Activated T-helper 17 cell treated with anti-CD3 and anti-CD28 coated beads, Interleukin-2, amount 50 U/mL, for 72 hours (primary cell): ENCODE measurements at regions not wholly inside any gene's neighbourhood (a gene's known extent, or its start where the extent isn't known, plus 50 kb on each side); places are given as distances from the start of the nearest gene placed in this dataset.

Experiments used
- ATAC-seq: fragments of 150-1000 bp; cut with Tn5 transposase; replicated peaks from 2 replicates; pipeline ENCODE4 v1.10.0; 2021; ENCODE audit warnings: mild to moderate bottlenecking, moderate library complexity
- H3K27ac Mint-ChIP-seq: one replicate; pipeline ENCODE4 v1.8.0; 2022; ENCODE audit warnings: mixed read lengths
- H3K27me3 Mint-ChIP-seq: one replicate; pipeline ENCODE4 v1.8.0; 2022; ENCODE audit warnings: mixed read lengths
- H3K36me3 Mint-ChIP-seq: one replicate; pipeline ENCODE4 v1.8.0; 2022; ENCODE audit warnings: low read depth, mild to moderate bottlenecking, mixed read lengths
- H3K4me1 Mint-ChIP-seq: one replicate; pipeline ENCODE4 v1.8.0; 2022; ENCODE audit warnings: mixed read lengths
- H3K4me3 Mint-ChIP-seq: one replicate; pipeline ENCODE4 v1.8.0; 2022; ENCODE audit warnings: mild to moderate bottlenecking, mixed read lengths
- H3K9me3 Mint-ChIP-seq: one replicate; pipeline ENCODE4 v1.8.0; 2022; ENCODE audit warnings: mixed read lengths

GRCh38 chr12:4037747-4038312 is 164.6 kb upstream of the PARP11 start:
- Mint-ChIP-seq H3K27me3 (no peaks in the 10 kb centered on the region), H3K27ac (no peak overlapping the region), H3K36me3 (no peaks in the 10 kb centered on the region), H3K4me1 (no peaks in the 10 kb centered on the region), H3K4me3 (no peak overlapping the region), H3K9me3 (no peaks in the 10 kb centered on the region)
- no peak for ATAC-seq

GRCh38 chr12:4036671-4037271 is 163.6 kb upstream of the PARP11 start:
- H3K36me3 Mint-ChIP-seq: no peaks in the 10 kb centered on the region
- H3K4me1 Mint-ChIP-seq: no peaks in the 10 kb centered on the region
- no peak overlapping the region for H3K4me3 Mint-ChIP-seq
- no peaks in the 10 kb centered on the region for H3K27me3 Mint-ChIP-seq
- H3K9me3 Mint-ChIP-seq: no peaks in the 10 kb centered on the region
- no peak overlapping the region for H3K27ac Mint-ChIP-seq
- ATAC-seq: no peak

- Mint-ChIP-seq H3K4me3 (no peak overlapping the region), H3K4me1 (peaks cover 6% of the 10 kb centered on the region), H3K36me3 (no peaks in the 10 kb centered on the region), H3K9me3 (no peaks in the 10 kb centered on the region), H3K27ac (no peak overlapping the region), H3K27me3 (no peaks in the 10 kb centered on the region)
- ATAC-seq: no peak
Observed at GRCh38 chr12:4034921-4035320, 161.7 kb upstream of the PARP11 start.

- no peaks in the 10 kb centered on the region for H3K9me3 Mint-ChIP-seq
- no peaks in the 10 kb centered on the region for H3K36me3 Mint-ChIP-seq
- no peak overlapping the region for H3K27ac Mint-ChIP-seq
- peaks cover 13% of the 10 kb centered on the region for H3K4me1 Mint-ChIP-seq
- ATAC-seq: no peak
- H3K27me3 Mint-ChIP-seq: no peaks in the 10 kb centered on the region
- no peak overlapping the region for H3K4me3 Mint-ChIP-seq
Observed at GRCh38 chr12:4032924-4033615, 159.9 kb upstream of the PARP11 start.

- H3K9me3 Mint-ChIP-seq: no peaks in the 10 kb centered on the region
Observed at GRCh38 chr12:4031703-4032291, 158.6 kb upstream of the PARP11 start.

GRCh38 chr12:4030929-4031702 is 157.9 kb upstream of the PARP11 start:
- Mint-ChIP-seq H3K36me3 (no peaks in the 10 kb centered on the region), H3K27me3 (no peaks in the 10 kb centered on the region), H3K4me1 (peaks cover 23% of the 10 kb centered on the region), H3K9me3 (no peaks in the 10 kb centered on the region), H3K27ac (no peak overlapping the region), H3K4me3 (peak overlapping the region; percentile 71)
- ATAC-seq: peak; percentile 96

More at GRCh38 chr12:4031703-4032291, 158.6 kb upstream of the PARP11 start:
- H3K27me3 Mint-ChIP-seq: no peaks in the 10 kb centered on the region
- ATAC-seq: peak; percentile 3
- no peak overlapping the region for H3K27ac Mint-ChIP-seq
- H3K36me3 Mint-ChIP-seq: no peaks in the 10 kb centered on the region
- peaks cover 23% of the 10 kb centered on the region for H3K4me1 Mint-ChIP-seq
- peak overlapping the region; percentile 55 for H3K4me3 Mint-ChIP-seq

GRCh38 chr12:4027412-4027811 is 154.2 kb upstream of the PARP11 start:
- H3K9me3 Mint-ChIP-seq: no peaks in the 10 kb centered on the region
- no peaks in the 10 kb centered on the region for H3K36me3 Mint-ChIP-seq
- ATAC-seq: peak; percentile 45
- H3K27ac Mint-ChIP-seq: no peak overlapping the region
- peaks cover 28% of the 10 kb centered on the region for H3K4me1 Mint-ChIP-seq
- H3K27me3 Mint-ChIP-seq: no peaks in the 10 kb centered on the region
- H3K4me3 Mint-ChIP-seq: peak overlapping the region; percentile 54

- no peaks in the 10 kb centered on the region for H3K9me3 Mint-ChIP-seq
- no peaks in the 10 kb centered on the region for H3K36me3 Mint-ChIP-seq
- H3K27ac Mint-ChIP-seq: no peak overlapping the region
- H3K27me3 Mint-ChIP-seq: no peaks in the 10 kb centered on the region
- peaks cover 28% of the 10 kb centered on the region for H3K4me1 Mint-ChIP-seq
- ATAC-seq: no peak
- no peak overlapping the region for H3K4me3 Mint-ChIP-seq
Observed at GRCh38 chr12:4026517-4026916, 153.3 kb upstream of the PARP11 start.

- no peaks in the 10 kb centered on the region for H3K36me3 Mint-ChIP-seq
- H3K27me3 Mint-ChIP-seq: no peaks in the 10 kb centered on the region
- no peak overlapping the region for H3K27ac Mint-ChIP-seq
- peaks cover 28% of the 10 kb centered on the region for H3K4me1 Mint-ChIP-seq
- no peaks in the 10 kb centered on the region for H3K9me3 Mint-ChIP-seq
- ATAC-seq: no peak
- H3K4me3 Mint-ChIP-seq: no peak overlapping the region
Observed at GRCh38 chr12:4026020-4026358, 152.8 kb upstream of the PARP11 start.

- no peak for ATAC-seq
- Mint-ChIP-seq H3K4me1 (peaks cover 26% of the 10 kb centered on the region), H3K9me3 (no peaks in the 10 kb centered on the region), H3K36me3 (no peaks in the 10 kb centered on the region), H3K27me3 (no peaks in the 10 kb centered on the region), H3K27ac (no peak overlapping the region), H3K4me3 (no peak overlapping the region)
Observed at GRCh38 chr12:4025181-4026019, 152.2 kb upstream of the PARP11 start.

GRCh38 chr12:4024701-4025100 is 151.5 kb upstream of the PARP11 start:
- ATAC-seq: no peak
- Mint-ChIP-seq H3K36me3 (no peaks in the 10 kb centered on the region), H3K27ac (no peak overlapping the region), H3K4me1 (peaks cover 22% of the 10 kb centered on the region), H3K27me3 (no peaks in the 10 kb centered on the region), H3K4me3 (no peak overlapping the region), H3K9me3 (no peaks in the 10 kb centered on the region)

GRCh38 chr12:4015225-4016091 is 142.3 kb upstream of the PARP11 start:
- no peaks in the 10 kb centered on the region for H3K27me3 Mint-ChIP-seq
- H3K9me3 Mint-ChIP-seq: no peaks in the 10 kb centered on the region
- no peaks in the 10 kb centered on the region for H3K36me3 Mint-ChIP-seq

GRCh38 chr12:4014858-4015224 is 141.6 kb upstream of the PARP11 start:
- Mint-ChIP-seq H3K27ac (no peak overlapping the region), H3K27me3 (no peaks in the 10 kb centered on the region), H3K4me3 (no peak overlapping the region), H3K9me3 (no peaks in the 10 kb centered on the region), H3K36me3 (no peaks in the 10 kb centered on the region), H3K4me1 (no peaks in the 10 kb centered on the region)
- no peak for ATAC-seq

More at GRCh38 chr12:4015225-4016091, 142.3 kb upstream of the PARP11 start:
- H3K4me1 Mint-ChIP-seq: no peaks in the 10 kb centered on the region
- no peak for ATAC-seq
- no peak overlapping the region for H3K4me3 Mint-ChIP-seq
- H3K27ac Mint-ChIP-seq: no peak overlapping the region
